LoVo (cell line): ENCODE measurements at regions not wholly inside any gene's neighbourhood (a gene's known extent, or its start where the extent isn't known, plus 50 kb on each side); places are given as distances from the start of the nearest gene placed in this dataset.
"Not testable (repeated sequence)": the region's sequence is repeated elsewhere in the genome, so short reads cannot be mapped to it uniquely, and the experiment has no call there.

Experiments
- DNase-seq: peaks from one replicate; pipeline ENCODE4 v3.0.0-alpha.2; 2016; ENCODE audit warnings: low spot score

GRCh38 chr1:67907467-67907866 is 74.2 kb upstream of the GNG12 start:
- not testable (repeated sequence) for DNase-seq

DNA sequence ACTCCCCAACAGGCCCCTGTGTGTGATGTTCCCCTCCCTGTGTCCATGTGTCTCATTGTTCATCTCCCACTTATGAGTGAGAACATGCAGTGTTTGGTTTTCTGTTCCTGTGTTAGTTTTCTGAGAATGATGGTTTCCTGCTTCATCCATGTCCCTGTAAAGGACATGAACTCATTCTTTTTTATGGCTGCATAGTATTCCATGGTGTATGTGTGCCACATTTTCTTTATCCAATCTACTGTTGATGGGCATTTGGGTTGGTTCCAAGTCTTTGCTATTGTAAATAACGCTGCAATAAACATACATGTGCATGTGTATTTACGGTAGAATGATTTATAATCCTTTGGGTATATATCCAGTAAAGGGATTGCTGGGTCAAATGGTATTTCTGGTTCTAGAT is 72.7 kb upstream of the GNG12 start:
- DNase-seq: not testable (repeated sequence)

DNA sequence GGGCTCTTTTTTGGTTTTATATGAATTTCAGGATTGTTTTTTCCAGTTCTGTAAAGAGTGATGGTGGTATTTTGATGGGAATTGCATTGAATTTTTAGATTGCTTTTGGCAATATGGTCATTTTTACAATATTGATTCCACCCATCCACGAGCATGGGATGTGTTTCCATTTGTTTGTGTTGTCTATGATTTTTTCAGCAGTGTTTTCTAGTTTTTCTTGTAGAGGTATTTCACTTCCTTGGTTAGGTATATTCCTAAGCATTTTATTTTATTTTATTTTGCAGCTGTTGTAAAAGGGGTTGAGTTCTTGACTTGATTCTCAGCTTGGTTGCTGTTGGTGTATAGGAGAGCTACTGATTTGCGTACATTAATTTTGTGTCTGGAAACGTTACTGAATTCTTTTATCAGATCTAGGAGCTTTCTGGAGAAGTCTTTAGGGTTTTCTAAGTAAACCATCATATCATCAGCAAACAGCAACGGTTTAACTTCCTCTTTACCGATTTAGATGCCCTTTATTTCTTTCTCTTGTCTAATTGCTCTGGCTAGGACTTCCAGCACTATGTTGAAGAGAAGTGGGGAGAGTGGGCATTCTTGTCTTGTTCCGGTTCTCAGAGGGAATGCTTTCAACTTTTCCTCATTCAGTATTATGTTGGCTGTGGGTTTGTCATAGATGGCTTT is 69.4 kb upstream of the GNG12 start:
- DNase-seq: not testable (repeated sequence)

DNA sequence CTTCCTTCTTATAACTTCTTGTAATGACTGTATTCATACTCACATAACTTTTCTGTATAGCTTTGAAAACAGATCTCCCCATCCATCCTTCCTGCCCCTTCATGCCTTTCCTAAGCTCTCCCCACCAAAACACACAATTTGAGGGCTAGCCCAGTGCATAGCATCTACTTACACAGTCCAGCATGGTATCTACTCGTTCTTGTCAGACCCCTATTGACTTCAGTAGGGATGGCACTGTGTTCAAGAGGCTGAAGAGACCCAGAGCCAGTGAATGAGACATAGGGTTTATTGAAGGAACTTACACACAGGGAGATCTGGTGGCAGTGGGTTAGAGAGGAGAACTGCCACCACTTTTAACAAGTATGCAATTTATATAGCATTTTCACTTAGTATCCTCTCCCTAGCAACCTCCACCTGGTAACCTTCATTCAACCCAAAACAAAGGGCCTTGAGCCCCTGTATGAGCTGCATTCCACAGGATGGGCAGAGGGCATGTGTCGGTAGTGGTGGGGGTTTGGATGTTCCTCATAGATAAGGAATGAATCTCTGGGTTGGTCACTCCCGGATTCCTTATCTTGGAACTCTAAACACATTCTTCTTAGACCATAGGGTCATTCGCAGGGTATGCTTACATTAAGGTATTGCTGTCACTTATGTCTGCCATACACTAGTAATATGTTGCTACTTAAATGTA is 64.9 kb upstream of the GNG12 start:
- no peak for DNase-seq

GRCh38 chr1:67897270-67897949 is 64.1 kb upstream of the GNG12 start:
- no peak for DNase-seq

DNA sequence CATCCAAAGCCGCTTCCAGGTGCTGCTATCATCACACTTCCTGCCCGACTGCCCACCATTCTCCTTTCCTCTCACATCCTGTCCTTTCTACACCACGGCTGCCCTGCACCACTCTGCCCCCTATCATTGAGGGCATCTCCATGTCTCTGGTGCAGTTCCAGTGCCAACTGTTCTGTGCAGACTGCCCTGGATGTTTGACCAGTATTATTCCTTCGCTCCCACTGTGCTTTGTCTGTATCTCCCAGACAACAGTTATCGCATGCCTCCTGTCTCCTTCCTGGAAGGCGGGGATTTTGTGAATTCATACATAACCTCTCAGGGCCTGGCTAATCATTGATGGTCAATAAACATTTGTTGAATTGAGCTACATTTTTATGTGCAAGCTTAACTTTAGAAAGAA is 63.6 kb upstream of the GNG12 start:
- no peak for DNase-seq

- no peak for DNase-seq
Observed at GRCh38 chr1:67894981-67895735, 61.9 kb upstream of the GNG12 start.

- no peak for DNase-seq
Observed at GRCh38 chr1:67893126-67893495, 59.8 kb upstream of the GNG12 start.

DNA sequence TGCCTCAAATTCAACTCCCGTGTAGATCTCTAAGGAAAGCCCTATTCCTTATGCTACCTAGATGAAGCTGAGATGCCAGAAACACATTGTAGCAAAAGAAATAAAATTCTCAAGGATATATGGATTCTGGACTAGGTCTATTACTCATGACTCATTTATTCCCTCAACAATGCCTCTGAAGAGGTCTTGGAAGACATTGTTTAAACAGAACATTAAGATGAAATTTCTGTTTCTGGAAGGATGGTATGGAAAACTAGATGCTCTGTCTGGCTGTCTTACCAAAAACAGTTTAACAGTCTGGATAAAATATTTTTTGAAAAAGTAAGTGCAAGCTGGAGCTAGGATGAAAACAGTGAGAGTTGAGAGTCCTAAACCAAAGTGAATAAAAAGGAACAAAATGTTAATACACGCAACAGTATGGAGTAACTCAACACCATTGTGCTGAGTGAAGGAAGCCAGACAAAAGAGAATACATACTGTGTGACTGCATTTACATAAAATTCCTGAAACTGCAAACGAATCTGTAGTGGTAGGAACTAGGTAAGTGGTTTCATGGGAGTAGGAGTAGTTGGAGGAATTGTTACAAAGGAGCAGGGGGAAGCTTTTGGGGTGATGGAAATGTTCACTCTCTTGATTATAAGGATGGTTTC is 59.3 kb upstream of the GNG12 start:
- no peak for DNase-seq

DNA sequence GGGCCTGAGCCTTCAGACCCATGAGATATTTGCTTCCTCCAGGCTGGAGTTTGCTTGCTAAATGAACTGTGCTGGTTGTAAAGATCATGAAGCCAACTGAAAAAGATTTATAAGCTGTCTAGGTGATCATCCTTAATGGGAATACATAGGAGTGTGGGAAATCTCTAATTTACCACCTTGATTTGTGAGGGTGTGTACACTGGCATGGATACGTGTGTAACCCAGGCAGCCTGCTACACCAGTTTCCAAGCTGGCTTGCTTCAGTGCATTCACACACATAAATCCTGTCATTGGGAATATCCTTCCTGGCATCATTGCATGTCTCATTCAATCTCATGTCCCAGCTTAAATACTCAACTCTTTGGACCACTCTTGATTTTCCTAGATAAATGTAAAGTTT is 57.6 kb upstream of the GNG12 start:
- no peak for DNase-seq

GRCh38 chr1:67889953-67890567 is 56.8 kb upstream of the GNG12 start:
- DNase-seq: peak; percentile 49

DNA sequence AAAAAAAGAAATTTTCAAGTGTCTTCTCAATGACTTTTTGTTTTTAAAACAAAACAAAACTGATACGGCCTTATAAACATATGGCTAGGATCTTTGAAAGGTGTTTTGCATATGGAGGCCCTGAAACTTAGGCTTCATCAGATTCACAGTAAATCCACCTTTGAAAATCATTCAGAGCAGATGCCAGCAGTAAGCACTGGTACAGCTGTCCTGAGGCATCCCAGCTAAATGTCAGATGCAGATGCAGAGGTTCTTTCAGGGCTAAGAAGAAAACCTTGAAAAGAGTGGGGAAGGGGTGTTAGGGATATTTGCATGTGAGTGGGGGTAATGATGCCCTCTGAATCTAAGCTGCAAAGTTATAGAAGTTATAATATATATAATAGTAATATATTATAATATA is 56.2 kb upstream of the GNG12 start:
- DNase-seq: no peak

DNA sequence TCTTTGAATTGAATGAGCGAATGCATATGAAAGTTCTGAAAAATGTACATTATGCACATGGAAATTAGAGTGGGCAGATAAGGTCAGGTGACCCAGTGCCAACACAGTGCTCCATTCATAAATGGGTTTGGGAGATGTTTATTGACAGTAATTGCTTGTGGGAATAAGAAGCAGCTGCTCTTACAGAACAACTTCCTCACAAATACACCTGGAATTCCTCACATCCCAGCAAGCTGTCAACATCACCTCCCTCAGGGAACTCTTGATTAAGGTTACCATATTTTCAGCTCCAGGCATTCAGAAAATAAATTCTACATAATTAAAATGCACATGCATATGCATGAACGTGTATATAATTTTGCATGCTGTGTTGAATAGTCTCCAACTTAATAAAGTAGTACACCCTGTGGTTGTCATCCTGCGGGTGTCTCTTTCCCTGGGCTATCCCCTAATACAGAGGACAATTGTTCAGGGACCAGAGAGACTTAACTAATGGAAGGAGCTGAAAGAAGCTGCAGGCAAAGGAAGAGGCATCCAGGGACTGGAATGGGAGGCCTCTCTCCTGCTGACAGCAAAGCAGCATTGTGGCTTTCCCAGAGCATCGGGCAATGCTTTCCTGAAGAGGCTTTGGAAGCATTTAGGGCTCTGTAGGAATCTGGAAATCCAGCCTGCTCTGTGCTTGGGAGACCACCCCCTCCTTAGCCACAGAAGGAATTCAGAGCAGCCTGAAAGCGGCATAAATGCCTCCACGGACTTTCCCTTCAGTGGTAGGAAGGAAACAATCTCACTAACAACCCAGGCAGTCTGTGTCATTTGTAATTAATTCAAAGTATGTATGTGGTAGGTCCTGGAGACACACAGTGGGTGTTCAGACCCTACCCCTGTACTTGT is 55.2 kb upstream of the GNG12 start:
- no peak for DNase-seq

- no peak for DNase-seq
Observed at GRCh38 chr1:67887146-67887545, 53.9 kb upstream of the GNG12 start.

GRCh38 chr1:67886076-67886475 is 52.8 kb upstream of the GNG12 start:
- DNase-seq: no peak

DNA sequence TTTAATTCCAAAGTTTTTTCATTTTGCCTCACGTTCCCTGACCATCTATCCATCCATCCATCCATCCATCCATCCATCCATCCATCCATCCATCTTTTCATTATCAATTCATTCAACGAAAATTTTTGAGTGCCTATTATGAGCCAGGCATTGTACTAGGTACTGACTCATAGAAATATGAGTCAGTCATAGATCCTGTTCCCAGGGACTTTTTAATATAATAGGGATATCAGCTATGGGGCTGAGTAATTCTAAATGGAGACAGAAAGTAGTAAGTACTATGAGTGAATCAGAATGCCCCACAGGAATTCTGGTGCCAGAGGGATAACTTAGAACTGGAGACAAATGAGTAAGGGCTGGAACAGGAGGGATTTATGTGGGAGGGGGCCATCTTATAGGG is 49.8 kb upstream of the GNG12 start:
- DNase-seq: no peak
